ENCODE measurements at regions not wholly inside any gene's neighbourhood (a gene's known extent, or its start where the extent isn't known, plus 50 kb on each side); places are given as distances from the start of the nearest gene placed in this dataset.

- DNase-seq: no peak
These were observed 171.8 kb downstream of the IGLL1 start for GRCh38 chr22:23408321-23408720.

DNA sequence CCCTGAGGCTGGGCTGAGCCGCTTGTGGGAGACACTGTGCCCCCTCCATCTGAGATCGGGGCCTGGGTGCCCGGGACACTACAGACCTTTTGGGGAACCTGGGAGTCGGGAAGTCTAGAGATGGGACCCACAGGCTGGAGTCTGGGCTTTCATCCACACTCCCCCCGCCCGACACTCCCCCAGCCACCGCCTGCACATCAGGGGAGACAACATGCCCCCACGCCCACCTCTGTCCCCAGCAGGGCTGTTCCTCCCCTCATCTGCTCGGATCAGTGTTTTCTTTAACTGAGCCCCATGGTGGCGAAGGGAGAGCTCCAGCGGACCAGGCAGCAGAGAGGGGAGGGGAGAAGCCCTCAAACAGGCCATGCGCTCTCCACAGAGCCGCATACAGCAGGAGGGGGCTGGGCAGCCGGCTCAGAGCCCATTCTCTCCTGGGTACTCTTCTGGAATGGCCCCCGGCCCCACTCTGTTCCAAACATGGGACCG, 174.7 kb downstream of the IGLL1 start:
- no peak for DNase-seq

DNA sequence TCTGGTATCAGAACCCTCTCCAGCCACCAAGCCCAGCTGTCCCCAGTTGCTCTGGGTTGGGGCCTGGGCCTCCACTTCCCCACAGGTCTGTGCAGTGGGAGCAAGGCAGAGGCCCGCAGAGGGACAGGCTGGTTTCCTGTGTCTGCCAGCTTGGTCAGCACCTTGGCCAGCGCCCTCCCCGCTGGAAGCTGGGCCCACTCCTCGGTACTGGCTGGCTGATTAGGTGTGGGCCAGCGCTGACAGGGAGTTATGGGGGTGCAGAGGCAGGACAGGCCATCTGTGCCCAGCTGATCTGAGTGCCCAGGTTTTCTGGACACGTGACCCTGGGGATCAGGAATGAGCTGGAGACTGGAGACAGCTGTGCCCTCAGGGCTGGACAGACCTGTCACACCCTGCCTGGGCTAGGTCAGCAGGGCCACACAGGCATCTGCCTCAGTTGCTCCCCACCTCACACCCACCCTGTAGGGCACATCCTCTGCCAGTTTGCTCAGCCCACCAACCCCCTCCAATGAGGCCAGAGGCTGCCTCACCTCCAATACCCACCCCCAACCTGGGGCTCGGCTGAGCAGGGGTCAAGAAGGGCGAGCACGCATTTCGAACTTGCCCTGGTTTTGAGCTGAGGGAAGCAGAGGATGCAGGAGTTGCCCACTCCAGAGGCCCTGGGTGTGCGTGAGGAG, 175.3 kb downstream of the IGLL1 start:
- no peak for DNase-seq

- no peak for DNase-seq
These were observed 176.1 kb downstream of the IGLL1 start for GRCh38 chr22:23403720-23404688.

DNA sequence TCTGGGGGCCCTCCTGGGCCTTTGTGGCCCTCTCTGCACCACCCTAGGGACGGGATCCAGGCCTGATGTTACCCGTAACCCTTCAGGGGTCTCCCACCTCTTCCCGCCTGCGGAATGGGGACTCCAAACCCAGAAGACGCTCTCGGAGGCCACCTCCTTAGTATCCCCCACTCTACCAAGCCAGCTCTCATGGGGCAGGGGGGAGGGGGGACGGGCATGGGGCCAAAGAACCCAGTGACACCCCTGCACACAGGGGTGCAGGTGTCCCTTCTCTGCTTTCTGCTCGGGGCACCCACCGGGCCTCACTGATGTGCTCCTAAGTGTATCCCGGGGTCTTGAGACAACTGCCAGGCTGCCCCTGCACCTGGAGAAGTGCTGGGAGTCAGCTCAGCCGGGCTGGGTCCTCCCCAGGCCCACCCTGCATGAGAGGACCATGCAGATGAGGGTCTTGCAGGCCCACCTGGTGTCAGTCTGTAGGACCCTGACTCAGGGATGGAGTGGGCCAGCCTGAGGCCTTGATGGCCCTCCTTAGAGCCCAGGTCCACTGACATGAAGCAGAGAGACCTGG, 176.9 kb downstream of the IGLL1 start:
- DNase-seq: no peak

- DNase-seq: peak; percentile 38
These were observed 177.6 kb downstream of the IGLL1 start for GRCh38 chr22:23402275-23403151.

GRCh38 chr22:23401910-23402274, 178.2 kb downstream of the IGLL1 start:
- no peak for DNase-seq

DNA sequence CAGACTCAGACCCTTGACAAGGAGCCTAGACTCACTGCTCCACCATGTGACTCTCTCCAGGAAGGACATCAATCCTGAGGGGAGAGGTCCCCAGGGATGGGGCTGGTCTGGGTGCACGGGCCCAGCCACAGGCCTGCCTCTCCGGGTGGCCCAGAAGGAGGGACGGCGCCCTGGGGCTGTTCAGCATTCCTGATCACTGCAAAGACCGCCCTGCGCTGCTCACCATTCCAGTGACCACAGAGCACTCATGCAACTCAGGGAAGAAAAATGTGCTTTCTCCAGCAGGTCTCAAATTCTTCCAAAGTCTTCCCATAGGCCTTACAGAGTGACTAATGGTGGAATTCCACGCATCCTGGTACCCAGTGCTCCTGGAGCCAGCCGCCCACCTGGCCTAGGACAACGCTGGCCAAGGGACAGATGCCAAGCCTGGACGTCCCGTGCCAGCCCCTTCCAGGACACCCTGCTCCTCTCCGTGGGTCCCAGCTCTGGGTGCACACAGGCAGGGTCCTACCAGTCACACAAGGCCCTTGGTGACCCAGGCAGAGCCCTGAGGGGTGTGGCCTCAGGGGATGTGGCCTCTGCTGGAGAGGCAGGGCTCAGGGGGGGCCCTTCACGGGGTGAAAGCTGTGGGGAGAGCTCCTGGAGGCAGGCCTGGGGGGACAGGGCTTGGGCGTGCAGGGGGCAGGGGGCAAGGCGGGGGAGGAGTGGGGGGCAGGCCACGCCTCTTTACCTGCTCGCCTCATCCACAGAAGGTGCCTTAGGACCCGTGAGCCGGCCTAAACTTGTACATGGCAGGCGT, 178.8 kb downstream of the IGLL1 start:
- no peak for DNase-seq

GRCh38 chr22:23400286-23400981, 179.7 kb downstream of the IGLL1 start:
- DNase-seq: no peak

- no peak for DNase-seq
These were observed 180.5 kb downstream of the IGLL1 start for GRCh38 chr22:23399367-23400285.

- DNase-seq: no peak
These were observed 181.3 kb downstream of the IGLL1 start for GRCh38 chr22:23398701-23399366.

- no peak for DNase-seq
These were observed 182.2 kb downstream of the IGLL1 start for GRCh38 chr22:23397613-23398567.

GRCh38 chr22:23397008-23397612, 183.0 kb downstream of the IGLL1 start:
- DNase-seq: no peak

- DNase-seq: no peak
These were observed 183.6 kb downstream of the IGLL1 start for GRCh38 chr22:23396362-23397007.

DNA sequence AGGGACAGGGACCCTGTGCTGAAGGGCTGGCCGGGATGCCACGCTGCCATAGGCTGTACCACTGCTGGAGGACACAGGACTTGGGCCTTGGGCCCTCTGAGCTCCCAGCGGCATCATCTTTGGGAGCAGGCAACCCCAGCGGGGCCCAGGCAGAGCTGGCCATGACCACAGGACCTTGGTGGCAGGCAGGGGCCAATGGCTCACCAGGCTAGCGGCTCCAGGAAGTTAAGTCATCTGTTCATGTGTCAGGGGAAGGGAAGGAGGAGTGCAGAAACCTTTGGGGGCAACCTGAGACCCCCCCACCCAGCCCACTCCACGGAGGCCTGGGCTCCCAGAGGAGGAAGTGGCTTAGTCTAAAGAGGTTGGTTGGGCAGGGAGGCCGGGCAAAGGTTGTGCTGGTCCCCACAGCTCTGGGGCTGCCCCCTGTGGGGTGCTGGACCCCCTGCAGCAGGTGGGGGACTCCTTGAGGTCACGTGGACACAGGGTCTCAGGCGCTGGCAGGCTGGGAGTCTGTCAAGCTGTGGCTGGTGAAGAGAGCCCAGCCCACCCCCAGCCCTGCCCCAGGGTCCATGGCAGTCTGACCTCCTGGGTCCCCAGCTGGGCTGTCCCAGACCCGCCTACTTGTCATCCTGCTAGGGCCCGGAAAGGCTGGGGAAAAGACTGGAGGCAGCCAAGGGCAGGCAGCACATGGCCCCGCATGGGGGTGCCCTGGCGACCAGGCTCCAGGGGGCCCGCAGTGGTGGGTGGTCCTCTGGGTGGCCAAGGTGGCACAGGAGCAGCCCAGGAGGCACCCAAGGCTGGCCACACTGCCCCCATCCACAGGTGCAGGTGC, 184.3 kb downstream of the IGLL1 start:
- no peak for DNase-seq

Data from CD4-positive, alpha-beta T cell treated with Interleukin-10 for 1 hour (primary cell).